ENCODE measurements at regions not wholly inside any gene's neighbourhood (a gene's known extent, or its start where the extent isn't known, plus 50 kb on each side); places are given as distances from the start of the nearest gene placed in this dataset.

DNA sequence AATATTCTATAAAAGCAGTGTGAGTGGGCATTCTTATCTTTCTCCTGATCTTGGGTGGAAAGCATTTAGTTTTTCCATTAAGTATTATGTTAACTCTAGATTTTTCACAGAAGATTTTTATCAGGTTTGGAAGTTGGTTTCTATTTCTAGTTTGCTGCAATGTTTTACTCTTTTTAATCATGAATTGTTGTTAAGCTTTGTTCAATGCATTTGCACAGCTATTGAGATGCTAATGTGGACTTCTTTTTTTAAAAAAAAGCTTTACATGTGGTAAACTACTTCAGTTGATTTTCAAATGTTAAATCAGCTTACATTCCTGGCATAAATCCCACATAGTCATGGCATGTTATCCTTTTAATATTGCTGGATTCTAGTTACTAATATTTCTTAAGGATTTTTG lies 363.6 kb upstream of the NRP1 start (continued):
- TF ChIP-seq, protein P1, sequence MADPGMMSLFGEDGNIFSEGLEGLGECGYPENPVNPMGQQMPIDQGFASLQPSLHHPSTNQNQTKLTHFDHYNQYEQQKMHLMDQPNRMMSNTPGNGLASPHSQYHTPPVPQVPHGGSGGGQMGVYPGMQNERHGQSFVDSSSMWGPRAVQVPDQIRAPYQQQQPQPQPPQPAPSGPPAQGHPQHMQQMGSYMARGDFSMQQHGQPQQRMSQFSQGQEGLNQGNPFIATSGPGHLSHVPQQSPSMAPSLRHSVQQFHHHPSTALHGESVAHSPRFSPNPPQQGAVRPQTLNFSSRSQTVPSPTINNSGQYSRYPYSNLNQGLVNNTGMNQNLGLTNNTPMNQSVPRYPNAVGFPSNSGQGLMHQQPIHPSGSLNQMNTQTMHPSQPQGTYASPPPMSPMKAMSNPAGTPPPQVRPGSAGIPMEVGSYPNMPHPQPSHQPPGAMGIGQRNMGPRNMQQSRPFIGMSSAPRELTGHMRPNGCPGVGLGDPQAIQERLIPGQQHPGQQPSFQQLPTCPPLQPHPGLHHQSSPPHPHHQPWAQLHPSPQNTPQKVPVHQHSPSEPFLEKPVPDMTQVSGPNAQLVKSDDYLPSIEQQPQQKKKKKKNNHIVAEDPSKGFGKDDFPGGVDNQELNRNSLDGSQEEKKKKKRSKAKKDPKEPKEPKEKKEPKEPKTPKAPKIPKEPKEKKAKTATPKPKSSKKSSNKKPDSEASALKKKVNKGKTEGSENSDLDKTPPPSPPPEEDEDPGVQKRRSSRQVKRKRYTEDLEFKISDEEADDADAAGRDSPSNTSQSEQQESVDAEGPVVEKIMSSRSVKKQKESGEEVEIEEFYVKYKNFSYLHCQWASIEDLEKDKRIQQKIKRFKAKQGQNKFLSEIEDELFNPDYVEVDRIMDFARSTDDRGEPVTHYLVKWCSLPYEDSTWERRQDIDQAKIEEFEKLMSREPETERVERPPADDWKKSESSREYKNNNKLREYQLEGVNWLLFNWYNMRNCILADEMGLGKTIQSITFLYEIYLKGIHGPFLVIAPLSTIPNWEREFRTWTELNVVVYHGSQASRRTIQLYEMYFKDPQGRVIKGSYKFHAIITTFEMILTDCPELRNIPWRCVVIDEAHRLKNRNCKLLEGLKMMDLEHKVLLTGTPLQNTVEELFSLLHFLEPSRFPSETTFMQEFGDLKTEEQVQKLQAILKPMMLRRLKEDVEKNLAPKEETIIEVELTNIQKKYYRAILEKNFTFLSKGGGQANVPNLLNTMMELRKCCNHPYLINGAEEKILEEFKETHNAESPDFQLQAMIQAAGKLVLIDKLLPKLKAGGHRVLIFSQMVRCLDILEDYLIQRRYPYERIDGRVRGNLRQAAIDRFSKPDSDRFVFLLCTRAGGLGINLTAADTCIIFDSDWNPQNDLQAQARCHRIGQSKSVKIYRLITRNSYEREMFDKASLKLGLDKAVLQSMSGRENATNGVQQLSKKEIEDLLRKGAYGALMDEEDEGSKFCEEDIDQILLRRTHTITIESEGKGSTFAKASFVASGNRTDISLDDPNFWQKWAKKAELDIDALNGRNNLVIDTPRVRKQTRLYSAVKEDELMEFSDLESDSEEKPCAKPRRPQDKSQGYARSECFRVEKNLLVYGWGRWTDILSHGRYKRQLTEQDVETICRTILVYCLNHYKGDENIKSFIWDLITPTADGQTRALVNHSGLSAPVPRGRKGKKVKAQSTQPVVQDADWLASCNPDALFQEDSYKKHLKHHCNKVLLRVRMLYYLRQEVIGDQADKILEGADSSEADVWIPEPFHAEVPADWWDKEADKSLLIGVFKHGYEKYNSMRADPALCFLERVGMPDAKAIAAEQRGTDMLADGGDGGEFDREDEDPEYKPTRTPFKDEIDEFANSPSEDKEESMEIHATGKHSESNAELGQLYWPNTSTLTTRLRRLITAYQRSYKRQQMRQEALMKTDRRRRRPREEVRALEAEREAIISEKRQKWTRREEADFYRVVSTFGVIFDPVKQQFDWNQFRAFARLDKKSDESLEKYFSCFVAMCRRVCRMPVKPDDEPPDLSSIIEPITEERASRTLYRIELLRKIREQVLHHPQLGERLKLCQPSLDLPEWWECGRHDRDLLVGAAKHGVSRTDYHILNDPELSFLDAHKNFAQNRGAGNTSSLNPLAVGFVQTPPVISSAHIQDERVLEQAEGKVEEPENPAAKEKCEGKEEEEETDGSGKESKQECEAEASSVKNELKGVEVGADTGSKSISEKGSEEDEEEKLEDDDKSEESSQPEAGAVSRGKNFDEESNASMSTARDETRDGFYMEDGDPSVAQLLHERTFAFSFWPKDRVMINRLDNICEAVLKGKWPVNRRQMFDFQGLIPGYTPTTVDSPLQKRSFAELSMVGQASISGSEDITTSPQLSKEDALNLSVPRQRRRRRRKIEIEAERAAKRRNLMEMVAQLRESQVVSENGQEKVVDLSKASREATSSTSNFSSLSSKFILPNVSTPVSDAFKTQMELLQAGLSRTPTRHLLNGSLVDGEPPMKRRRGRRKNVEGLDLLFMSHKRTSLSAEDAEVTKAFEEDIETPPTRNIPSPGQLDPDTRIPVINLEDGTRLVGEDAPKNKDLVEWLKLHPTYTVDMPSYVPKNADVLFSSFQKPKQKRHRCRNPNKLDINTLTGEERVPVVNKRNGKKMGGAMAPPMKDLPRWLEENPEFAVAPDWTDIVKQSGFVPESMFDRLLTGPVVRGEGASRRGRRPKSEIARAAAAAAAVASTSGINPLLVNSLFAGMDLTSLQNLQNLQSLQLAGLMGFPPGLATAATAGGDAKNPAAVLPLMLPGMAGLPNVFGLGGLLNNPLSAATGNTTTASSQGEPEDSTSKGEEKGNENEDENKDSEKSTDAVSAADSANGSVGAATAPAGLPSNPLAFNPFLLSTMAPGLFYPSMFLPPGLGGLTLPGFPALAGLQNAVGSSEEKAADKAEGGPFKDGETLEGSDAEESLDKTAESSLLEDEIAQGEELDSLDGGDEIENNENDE (IDR thresholded peaks at IDR 0.05; ENCODE audit: insufficient replicate concordance, low read length) = peak; percentile 95
- no peak for TF ChIP-seq EP300 (IDR thresholded peaks at IDR 0.05; ENCODE audit: borderline replicate concordance in 1 of 2, low read depth in 2 of 2, low read length in 2 of 2)
- TF ChIP-seq JUN (IDR thresholded peaks at IDR 0.05; ENCODE audit: low read depth, low read length) = no peak

All from H1 (cell line).